ENCODE measurements at regions not wholly inside any gene's neighbourhood (a gene's known extent, or its start where the extent isn't known, plus 50 kb on each side); places are given as distances from the start of the nearest gene placed in this dataset.

- 74% methylated on average over 2 of the region's 2 CpGs for WGBS
- Histone ChIP-seq H3K36me3 (ENCODE audit: insufficient read depth) (no peaks in the 10 kb centered on the region), H3K4me1 (ENCODE audit: insufficient read depth) (no peaks in the 10 kb centered on the region), H3K4me3 (ENCODE audit: low read depth, low read length) (no peak overlapping the region), H3K27ac (ENCODE audit: low read depth) (no peak overlapping the region)
- DNase-seq (ENCODE audit: extremely low spot score) = no peak
Measured at GRCh38 chr2:64363848-64364247, 90.1 kb upstream of the LGALSL start.

GRCh38 chr2:64367444-64368232, 86.3 kb upstream of the LGALSL start:
- no peaks in the 10 kb centered on the region for H3K4me1 ChIP-seq (ENCODE audit: insufficient read depth)
- no peak overlapping the region for H3K4me3 ChIP-seq (ENCODE audit: low read depth, low read length)
- H3K27ac ChIP-seq (ENCODE audit: low read depth) = no peak overlapping the region
- WGBS = 59% methylated on average over 7 of the region's 7 CpGs
- no peaks in the 10 kb centered on the region for H3K36me3 ChIP-seq (ENCODE audit: insufficient read depth)
- no peak for DNase-seq (ENCODE audit: extremely low spot score)

- H3K27ac ChIP-seq (ENCODE audit: low read depth) = no peak overlapping the region
- no peaks in the 10 kb centered on the region for H3K4me1 ChIP-seq (ENCODE audit: insufficient read depth)
- no peak for DNase-seq (ENCODE audit: extremely low spot score)
- 94% methylated on average over 7 of the region's 7 CpGs for WGBS
- no peaks in the 10 kb centered on the region for H3K36me3 ChIP-seq (ENCODE audit: insufficient read depth)
- H3K4me3 ChIP-seq (ENCODE audit: low read depth, low read length) = no peak overlapping the region
Measured at GRCh38 chr2:64369706-64370105, 84.3 kb upstream of the LGALSL start.

- WGBS = 89% methylated on average over 2 of the region's 2 CpGs
- no peak overlapping the region for H3K27ac ChIP-seq (ENCODE audit: low read depth)
- no peaks in the 10 kb centered on the region for H3K4me1 ChIP-seq (ENCODE audit: insufficient read depth)
- DNase-seq (ENCODE audit: extremely low spot score) = no peak
- H3K36me3 ChIP-seq (ENCODE audit: insufficient read depth) = no peaks in the 10 kb centered on the region
- no peak overlapping the region for H3K4me3 ChIP-seq (ENCODE audit: low read depth, low read length)
Measured at GRCh38 chr2:64371727-64372126, 82.2 kb upstream of the LGALSL start.

- no peak for DNase-seq (ENCODE audit: extremely low spot score)
- H3K36me3 ChIP-seq (ENCODE audit: insufficient read depth) = no peaks in the 10 kb centered on the region
- no peaks in the 10 kb centered on the region for H3K4me1 ChIP-seq (ENCODE audit: insufficient read depth)
- 54% methylated on average over 4 of the region's 4 CpGs for WGBS
- no peak overlapping the region for H3K4me3 ChIP-seq (ENCODE audit: low read depth, low read length)
- H3K27ac ChIP-seq (ENCODE audit: low read depth) = no peak overlapping the region
Measured at GRCh38 chr2:64374686-64375085, 79.3 kb upstream of the LGALSL start.

- no peak overlapping the region for H3K27ac ChIP-seq (ENCODE audit: low read depth)
- peak; percentile 62 for DNase-seq (ENCODE audit: extremely low spot score)
- WGBS = 26% methylated on average over 5 of the region's 5 CpGs
Measured at GRCh38 chr2:64376926-64377325, 77.0 kb upstream of the LGALSL start.

GRCh38 chr2:64379186-64379585, 74.8 kb upstream of the LGALSL start:
- no peaks in the 10 kb centered on the region for H3K36me3 ChIP-seq (ENCODE audit: insufficient read depth)
- H3K4me1 ChIP-seq (ENCODE audit: insufficient read depth) = no peaks in the 10 kb centered on the region
- 92% methylated on average over 7 of the region's 7 CpGs for WGBS
- no peak overlapping the region for H3K4me3 ChIP-seq (ENCODE audit: low read depth, low read length)
- DNase-seq (ENCODE audit: extremely low spot score) = no peak
- H3K27ac ChIP-seq (ENCODE audit: low read depth) = no peak overlapping the region

More at GRCh38 chr2:64376926-64377325, 77.0 kb upstream of the LGALSL start:
- Histone ChIP-seq H3K36me3 (ENCODE audit: insufficient read depth) (no peaks in the 10 kb centered on the region), H3K4me3 (ENCODE audit: low read depth, low read length) (no peak overlapping the region), H3K4me1 (ENCODE audit: insufficient read depth) (no peaks in the 10 kb centered on the region)

GRCh38 chr2:64380853-64381527, 73.0 kb upstream of the LGALSL start:
- no peak overlapping the region for H3K4me3 ChIP-seq (ENCODE audit: low read depth, low read length)
- no peaks in the 10 kb centered on the region for H3K4me1 ChIP-seq (ENCODE audit: insufficient read depth)
- no peaks in the 10 kb centered on the region for H3K36me3 ChIP-seq (ENCODE audit: insufficient read depth)
- 89% methylated on average over 4 of the region's 4 CpGs for WGBS
- DNase-seq (ENCODE audit: extremely low spot score) = no peak
- H3K27ac ChIP-seq (ENCODE audit: low read depth) = no peak overlapping the region

GRCh38 chr2:64383016-64383591, 70.9 kb upstream of the LGALSL start:
- no peak overlapping the region for H3K27ac ChIP-seq (ENCODE audit: low read depth)
- H3K36me3 ChIP-seq (ENCODE audit: insufficient read depth) = no peaks in the 10 kb centered on the region
- no peak for DNase-seq (ENCODE audit: extremely low spot score)
- no peak overlapping the region for H3K4me3 ChIP-seq (ENCODE audit: low read depth, low read length)
- no peaks in the 10 kb centered on the region for H3K4me1 ChIP-seq (ENCODE audit: insufficient read depth)
- WGBS = 98% methylated on average over 5 of the region's 5 CpGs

- Histone ChIP-seq H3K27ac (ENCODE audit: low read depth) (no peak overlapping the region), H3K4me1 (ENCODE audit: insufficient read depth) (no peaks in the 10 kb centered on the region), H3K4me3 (ENCODE audit: low read depth, low read length) (no peak overlapping the region), H3K36me3 (ENCODE audit: insufficient read depth) (no peaks in the 10 kb centered on the region)
- DNase-seq (ENCODE audit: extremely low spot score) = no peak
- WGBS = 93% methylated on average over 3 of the region's 3 CpGs
Measured at GRCh38 chr2:64383881-64384280, 70.1 kb upstream of the LGALSL start.

- WGBS = 73% methylated on average over 4 of the region's 4 CpGs
- Histone ChIP-seq H3K4me1 (ENCODE audit: insufficient read depth) (no peaks in the 10 kb centered on the region), H3K27ac (ENCODE audit: low read depth) (no peak overlapping the region), H3K4me3 (ENCODE audit: low read depth, low read length) (no peak overlapping the region), H3K36me3 (ENCODE audit: insufficient read depth) (no peaks in the 10 kb centered on the region)
- DNase-seq (ENCODE audit: extremely low spot score) = no peak
Measured at GRCh38 chr2:64386676-64387075, 67.3 kb upstream of the LGALSL start.

GRCh38 chr2:64390586-64390985, 63.4 kb upstream of the LGALSL start:
- no peak for DNase-seq (ENCODE audit: extremely low spot score)
- Histone ChIP-seq H3K27ac (ENCODE audit: low read depth) (no peak overlapping the region), H3K4me1 (ENCODE audit: insufficient read depth) (no peaks in the 10 kb centered on the region), H3K36me3 (ENCODE audit: insufficient read depth) (no peaks in the 10 kb centered on the region), H3K4me3 (ENCODE audit: low read depth, low read length) (no peak overlapping the region)

- no peaks in the 10 kb centered on the region for H3K36me3 ChIP-seq (ENCODE audit: insufficient read depth)
- 71% methylated on average over 2 of the region's 2 CpGs for WGBS
- no peak overlapping the region for H3K27ac ChIP-seq (ENCODE audit: low read depth)
- no peaks in the 10 kb centered on the region for H3K4me1 ChIP-seq (ENCODE audit: insufficient read depth)
- DNase-seq (ENCODE audit: extremely low spot score) = no peak
- no peak overlapping the region for H3K4me3 ChIP-seq (ENCODE audit: low read depth, low read length)
Measured at GRCh38 chr2:64391424-64391823, 62.5 kb upstream of the LGALSL start.

- WGBS = 80% methylated on average over 1 of the region's 1 CpG
- H3K36me3 ChIP-seq (ENCODE audit: insufficient read depth) = no peaks in the 10 kb centered on the region
- no peak overlapping the region for H3K27ac ChIP-seq (ENCODE audit: low read depth)
- H3K4me1 ChIP-seq (ENCODE audit: insufficient read depth) = no peaks in the 10 kb centered on the region
- H3K4me3 ChIP-seq (ENCODE audit: low read depth, low read length) = no peak overlapping the region
- DNase-seq (ENCODE audit: extremely low spot score) = no peak
Measured at GRCh38 chr2:64391940-64392339, 62.0 kb upstream of the LGALSL start.
